Prostate gland (tissue), 2 donors: ENCODE measurements at regions not wholly inside any gene's neighbourhood (a gene's known extent, or its start where the extent isn't known, plus 50 kb on each side); places are given as distances from the start of the nearest gene placed in this dataset.

Experiments used
- DNase-seq: peaks from one replicate; pipeline ENCODE4 v3.0.0-alpha.2; 2019; ENCODE audit warnings: low spot score
- H3K27ac ChIP-seq, 2 donors: fragments of 200-600 bp; sonication (generic); 2 replicates each; pipeline ENCODE4 v1.5.1; 2017 to 2019
- H3K27me3 ChIP-seq: fragments of 200-600 bp; sonication (generic); replicated peaks from 2 replicates; pipeline ENCODE4 v1.5.1; 2019; ENCODE audit not compliant: insufficient read depth
- H3K36me3 ChIP-seq, 2 donors: fragments of 200-600 bp; sonication (generic); 1 replicate in 1 of 2; 2 replicates in 1 of 2; pipeline versions ENCODE4 v1.5.1 to v1.8.1; 2017 to 2019
- H3K4me1 ChIP-seq: fragments of 200-600 bp; sonication (generic); replicated peaks from 2 replicates; pipeline ENCODE4 v1.5.1; 2019
- H3K4me3 ChIP-seq, 2 donors: fragments of 200-600 bp; sonication (generic); 2 replicates each; pipeline ENCODE4 v1.5.1; 2017 to 2019
- H3K9me3 ChIP-seq: fragments of 200-600 bp; sonication (generic); 2 replicates; pipeline ENCODE4 v1.5.1; 2017
- POLR2A ChIP-seq: fragments of 450-650 bp; IDR thresholded peaks from one replicate; pipeline ENCODE4 v1.6.1; 2016; ENCODE audit warnings: antibody characterized with exemption, mild to moderate bottlenecking
- POLR2AphosphoS5 ChIP-seq: sonication (generic); formaldehyde crosslinking; IDR thresholded peaks from one replicate; pipeline ENCODE4 v1.6.1; 2017; ENCODE audit warnings: antibody characterized with exemption
- WGBS: methylation state at CpG from one replicate; pipeline ENCODE4 v1.1.5; 2018; 5-methylcytosine and 5-hydroxymethylcytosine counted together
- intact Hi-C: fragments of 100-400 bp; cut with DNase I; formaldehyde crosslinking; loops from one replicate; pipeline ENCODE4 v1.14.2; 2022
- TF ChIP-seq, protein P1 (sequence below), 4 experiments: fragments of 200-600 bp in 2 of 4; fragments of 450-650 bp in 2 of 4; sonication (generic) in 2 of 4; IDR thresholded peaks; 1 replicate in 3 of 4; 2 replicates in 1 of 4; pipeline ENCODE4 v1.5.1; 2016 to 2019; ENCODE audit warnings: antibody characterized with exemption in 4 of 4, mild to moderate bottlenecking in 2 of 4, moderate library complexity in 2 of 4

DNA sequence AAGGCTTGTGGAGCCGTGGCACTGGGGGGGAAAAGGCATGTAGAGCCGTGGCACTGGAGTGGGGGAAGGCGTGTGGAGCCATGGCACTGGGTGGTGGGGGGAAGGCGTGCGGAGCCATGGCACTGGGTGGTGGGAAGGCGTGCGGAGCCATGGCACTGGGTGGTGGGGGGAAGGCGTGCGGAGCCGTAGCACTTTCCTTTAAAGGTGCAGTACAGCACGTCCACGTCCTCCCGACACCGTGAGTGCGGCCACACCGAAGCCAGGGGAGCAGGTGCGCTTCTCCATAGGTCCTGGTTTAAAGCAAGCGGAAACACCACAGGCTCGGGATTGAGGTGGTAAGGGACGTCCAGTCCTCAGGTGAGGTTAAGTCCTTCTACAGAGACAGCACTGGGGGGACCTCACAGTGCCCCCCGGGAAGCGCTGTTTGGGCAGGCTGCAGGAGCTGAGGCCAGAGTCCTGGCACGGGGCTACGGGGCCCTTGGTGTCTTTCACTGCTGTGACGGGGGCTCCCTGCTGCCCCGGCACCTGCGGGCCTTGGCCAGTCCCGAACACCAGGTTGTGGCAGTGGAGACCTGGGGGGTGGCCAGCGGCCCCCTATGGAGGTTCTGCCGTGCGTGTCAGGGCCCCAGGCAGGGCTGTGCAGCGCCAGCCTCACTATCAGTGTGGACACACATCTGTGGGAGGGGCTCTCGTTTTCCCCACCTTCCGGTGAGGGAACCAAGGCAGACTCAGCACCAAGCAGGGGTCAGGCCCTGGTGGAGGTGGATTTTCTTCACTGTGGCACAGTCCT is 93.0 kb upstream of the CTDP1 start:
- H3K9me3 ChIP-seq, result no peaks in the 10 kb centered on the region
- H3K27me3 ChIP-seq, result no peaks in the 10 kb centered on the region
- intact Hi-C loops, result no loop called here
- H3K4me3 ChIP-seq, result no peak overlapping the region
- H3K4me1 ChIP-seq, result no peaks in the 10 kb centered on the region
- H3K36me3 ChIP-seq, result no peaks in the 10 kb centered on the region
- DNase-seq, result no peak
- H3K27ac ChIP-seq, result no peak overlapping the region
- TF ChIP-seq POLR2AphosphoS5, result no peak
- TF ChIP-seq, protein P1, sequence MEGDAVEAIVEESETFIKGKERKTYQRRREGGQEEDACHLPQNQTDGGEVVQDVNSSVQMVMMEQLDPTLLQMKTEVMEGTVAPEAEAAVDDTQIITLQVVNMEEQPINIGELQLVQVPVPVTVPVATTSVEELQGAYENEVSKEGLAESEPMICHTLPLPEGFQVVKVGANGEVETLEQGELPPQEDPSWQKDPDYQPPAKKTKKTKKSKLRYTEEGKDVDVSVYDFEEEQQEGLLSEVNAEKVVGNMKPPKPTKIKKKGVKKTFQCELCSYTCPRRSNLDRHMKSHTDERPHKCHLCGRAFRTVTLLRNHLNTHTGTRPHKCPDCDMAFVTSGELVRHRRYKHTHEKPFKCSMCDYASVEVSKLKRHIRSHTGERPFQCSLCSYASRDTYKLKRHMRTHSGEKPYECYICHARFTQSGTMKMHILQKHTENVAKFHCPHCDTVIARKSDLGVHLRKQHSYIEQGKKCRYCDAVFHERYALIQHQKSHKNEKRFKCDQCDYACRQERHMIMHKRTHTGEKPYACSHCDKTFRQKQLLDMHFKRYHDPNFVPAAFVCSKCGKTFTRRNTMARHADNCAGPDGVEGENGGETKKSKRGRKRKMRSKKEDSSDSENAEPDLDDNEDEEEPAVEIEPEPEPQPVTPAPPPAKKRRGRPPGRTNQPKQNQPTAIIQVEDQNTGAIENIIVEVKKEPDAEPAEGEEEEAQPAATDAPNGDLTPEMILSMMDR (IDR thresholded peaks at IDR 0.05), result no peak
- TF ChIP-seq POLR2A, result no peak
- WGBS, result 94% methylated on average over 34 of the region's 34 CpGs

- no peaks in the 10 kb centered on the region for H3K9me3 ChIP-seq
- H3K4me3 ChIP-seq, result no peak overlapping the region
- no peak for DNase-seq
- no peaks in the 10 kb centered on the region for H3K27me3 ChIP-seq
- no peak for TF ChIP-seq POLR2AphosphoS5
- TF ChIP-seq POLR2A, result no peak
- TF ChIP-seq, protein P1 (IDR thresholded peaks at IDR 0.05), result no peak
- intact Hi-C loops, result no loop called here
- H3K27ac ChIP-seq, result no peak overlapping the region
- no peaks in the 10 kb centered on the region for H3K36me3 ChIP-seq
- 62% methylated on average over 15 of the region's 16 CpGs for WGBS
- no peaks in the 10 kb centered on the region for H3K4me1 ChIP-seq
These were observed 92.3 kb upstream of the CTDP1 start for GRCh38 chr18:79587226-79587741.

DNA sequence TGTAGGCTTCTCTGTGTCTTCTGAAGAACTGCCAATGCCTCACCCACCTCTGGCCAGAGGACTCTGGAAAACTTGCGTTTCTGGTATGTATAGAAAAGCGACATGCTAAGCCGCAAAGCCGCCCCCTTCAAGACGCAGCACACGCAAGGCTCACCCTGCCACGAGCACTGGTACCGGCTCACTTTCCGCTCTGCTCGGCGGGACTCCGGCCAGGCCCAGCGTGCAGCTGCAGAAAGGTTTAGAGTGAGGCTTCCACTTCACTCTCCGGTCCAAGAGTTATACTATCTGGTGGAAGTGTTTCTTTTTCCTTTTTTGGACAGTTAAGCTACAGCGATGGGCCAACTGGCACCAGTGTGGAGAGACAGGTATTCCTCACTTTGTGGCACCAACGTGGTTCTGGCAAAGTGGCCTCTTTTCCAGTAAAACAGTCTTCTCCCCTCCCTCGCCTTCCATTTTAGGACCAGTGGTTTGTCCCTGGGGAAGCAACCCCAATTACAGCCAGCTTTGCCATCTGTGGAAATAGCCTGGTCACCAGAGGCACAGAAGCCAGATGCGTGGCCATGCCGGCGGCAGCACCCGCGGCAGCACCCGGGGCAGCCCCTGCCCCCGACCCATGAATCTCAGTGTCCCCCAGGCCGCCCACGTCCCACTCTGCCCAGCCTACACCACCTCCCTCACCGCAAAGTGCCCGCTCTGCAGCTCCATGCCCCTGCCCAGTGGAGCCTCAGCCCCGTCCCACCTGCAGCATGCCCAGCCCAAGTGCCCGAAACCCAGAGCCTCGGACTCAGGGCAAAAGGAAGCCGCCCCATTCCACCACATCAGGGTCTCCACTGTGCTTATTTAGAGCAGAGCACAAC is 91.6 kb upstream of the CTDP1 start:
- Histone ChIP-seq H3K4me3 (no peak overlapping the region), H3K27ac (no peak overlapping the region), H3K36me3 (no peaks in the 10 kb centered on the region), H3K4me1 (no peaks in the 10 kb centered on the region), H3K27me3 (no peaks in the 10 kb centered on the region), H3K9me3 (no peaks in the 10 kb centered on the region)
- 62% methylated on average over 23 of the region's 32 CpGs for WGBS
- DNase-seq, result no peak
- TF ChIP-seq POLR2A, result no peak
- no peak for TF ChIP-seq POLR2AphosphoS5
- TF ChIP-seq, protein P1 (IDR thresholded peaks at IDR 0.05), result no peak
- intact Hi-C loops, result no loop called here

DNA sequence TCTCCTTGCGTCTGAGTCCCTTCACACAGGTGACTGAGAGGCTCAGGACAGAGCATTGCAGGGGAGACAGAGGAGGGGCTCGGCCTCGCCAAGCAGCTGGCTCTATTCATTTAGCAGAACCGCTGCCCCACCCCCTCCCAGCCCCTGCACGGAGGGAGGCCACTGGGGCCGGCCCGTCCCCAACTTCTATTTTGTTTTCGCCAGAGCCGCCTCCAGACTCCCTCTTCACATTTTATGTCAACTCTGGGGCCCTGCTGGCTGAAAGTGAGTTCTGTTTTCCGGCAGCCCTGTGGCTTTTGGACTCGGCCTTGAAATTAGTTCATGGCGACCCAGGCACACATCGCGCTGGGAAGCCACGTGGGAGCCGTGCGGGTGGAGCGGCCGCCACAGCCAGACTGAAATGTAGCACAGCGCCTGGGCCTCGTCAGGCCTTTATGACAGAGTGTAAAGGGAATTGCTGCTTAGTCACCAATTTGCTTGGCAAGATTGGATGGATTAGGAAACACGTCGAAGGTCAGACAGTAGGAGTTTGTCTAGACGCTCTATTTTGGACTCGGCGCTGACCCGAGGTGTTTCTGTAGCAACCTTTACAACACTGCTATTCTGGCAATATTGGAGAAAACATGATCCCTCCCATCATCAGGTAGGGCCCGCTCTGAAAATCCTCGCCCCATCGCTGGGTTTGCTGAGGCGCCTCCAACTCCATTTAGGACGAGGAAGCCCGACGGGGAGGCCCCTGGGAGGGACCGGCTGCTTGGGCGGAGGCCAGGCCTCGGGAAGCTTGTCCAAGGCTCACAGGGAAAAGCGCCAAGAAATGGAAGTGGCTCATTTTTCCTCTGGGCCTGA is 90.7 kb upstream of the CTDP1 start:
- no peaks in the 10 kb centered on the region for H3K27me3 ChIP-seq
- TF ChIP-seq, protein P1 (IDR thresholded peaks at IDR 0.05), result no peak
- TF ChIP-seq POLR2AphosphoS5, result peak; percentile 31
- TF ChIP-seq POLR2A, result no peak
- no peak overlapping the region for H3K27ac ChIP-seq
- H3K9me3 ChIP-seq, result no peaks in the 10 kb centered on the region
- H3K36me3 ChIP-seq, result no peaks in the 10 kb centered on the region
- intact Hi-C loops, result no loop called here
- 49% methylated on average over 38 of the region's 38 CpGs for WGBS
- H3K4me3 ChIP-seq, result no peak overlapping the region
- DNase-seq, result peak; percentile 50
- no peaks in the 10 kb centered on the region for H3K4me1 ChIP-seq
